ENCODE measurements at regions not wholly inside any gene's neighbourhood (a gene's known extent, or its start where the extent isn't known, plus 50 kb on each side); places are given as distances from the start of the nearest gene placed in this dataset.

DNA sequence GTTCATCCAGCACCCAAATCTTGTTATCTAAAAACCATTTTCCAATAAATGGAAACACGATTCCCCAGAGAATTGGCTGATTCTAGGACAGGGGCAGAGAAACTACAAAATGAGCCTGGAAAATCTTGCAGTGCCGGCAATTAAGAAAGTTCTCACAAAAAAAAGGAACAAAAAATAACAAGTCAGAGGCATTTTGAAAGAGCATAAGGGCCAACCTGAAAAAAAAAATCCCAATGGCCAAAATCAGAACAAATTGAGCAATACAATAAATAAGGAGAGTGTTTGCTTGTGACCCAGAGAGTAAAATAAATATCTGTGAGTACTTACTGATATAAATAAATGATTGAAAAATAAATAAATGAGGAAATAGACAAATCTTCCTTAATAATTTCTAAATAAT is 55.1 kb upstream of the S1PR3 start:
- no peak for DNase-seq

DNA sequence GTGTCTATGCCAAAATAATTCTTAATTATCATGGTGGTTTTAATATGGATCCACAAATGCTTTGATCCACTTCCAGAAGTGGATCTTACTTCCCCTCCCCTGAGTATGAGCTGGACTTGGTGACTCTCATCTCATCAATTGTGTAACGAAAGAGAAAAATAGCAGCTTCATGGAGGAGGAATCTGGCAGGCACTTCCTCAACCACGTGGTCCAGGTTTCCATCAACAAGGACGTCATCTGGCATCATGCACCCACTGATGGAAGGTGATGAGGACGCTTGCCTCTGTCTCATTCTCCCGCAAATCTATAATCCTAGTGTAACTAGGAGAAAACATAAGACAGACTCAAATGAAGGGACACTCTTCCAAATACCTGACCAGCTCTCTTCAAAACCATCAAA is 54.6 kb upstream of the S1PR3 start:
- DNase-seq = no peak

DNA sequence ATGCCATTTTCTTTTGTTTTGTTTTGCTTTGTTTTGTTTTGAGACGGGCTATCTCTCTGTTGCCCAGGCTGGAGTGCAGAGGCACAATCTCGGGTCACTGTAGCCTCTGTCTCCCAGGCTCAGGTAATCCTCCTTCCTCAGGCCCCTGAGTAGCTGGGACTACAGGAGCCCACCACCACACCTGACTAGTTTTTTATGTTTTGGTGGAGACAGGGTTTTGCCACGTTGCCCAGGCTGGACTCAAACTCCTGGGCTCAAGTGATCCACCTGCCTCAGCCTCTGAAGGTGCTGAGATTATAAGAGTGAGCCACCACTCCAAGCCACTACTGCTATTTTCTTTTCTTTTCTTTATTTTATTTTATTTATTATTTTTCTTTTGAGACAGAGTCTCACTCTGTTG is 54.0 kb upstream of the S1PR3 start:
- no peak for DNase-seq

GRCh38 chr9:88938189-88938588 is 53.1 kb upstream of the S1PR3 start:
- no peak for DNase-seq

Data from fibroblast of skin of right quadriceps (primary cell).